ENCODE measurements at regions not wholly inside any gene's neighbourhood (a gene's known extent, or its start where the extent isn't known, plus 50 kb on each side); places are given as distances from the start of the nearest gene placed in this dataset.

- BruUV-seq (replicated peaks) = no TSS peak
- TF ChIP-seq RBM39 (optimal IDR thresholded peaks at IDR 0.05; ENCODE audit: low read depth, low read length) (no peak), ZNF740 (CRISPR knock-in tag; IDR thresholded peaks at IDR 0.05) (no peak), ZNF740 (tag; IDR thresholded peaks at IDR 0.05) (no peak), ZZZ3 (IDR thresholded peaks at IDR 0.05) (no peak), SP1 (CRISPR knock-in tag; IDR thresholded peaks at IDR 0.05) (no peak), GTF2F1 (IDR thresholded peaks at IDR 0.05; ENCODE audit: low read depth, low read length) (no peak), RBM25 (IDR thresholded peaks at IDR 0.05; ENCODE audit: low read depth, low read length, severe bottlenecking) (no peak), RHOXF2B (CRISPR knock-in tag; conservative IDR thresholded peaks at IDR 0.05) (no peak), ZNF655 (CRISPR knock-in tag; IDR thresholded peaks at IDR 0.05) (no peak), SAFB2 (IDR thresholded peaks at IDR 0.05; ENCODE audit: borderline replicate concordance, low read depth, low read length, severe bottlenecking) (no peak), SAP30 (IDR thresholded peaks at IDR 0.05; ENCODE audit: borderline replicate concordance, insufficient read depth, low read depth, low read length, poor library complexity, severe bottlenecking) (no peak), SMAD2 (IDR thresholded peaks at IDR 0.05; ENCODE audit: low read depth, low read length) (no peak), RERE (CRISPR knock-in tag; IDR thresholded peaks at IDR 0.05; ENCODE audit: borderline replicate concordance) (no peak), CBX8 (IDR thresholded peaks at IDR 0.05; ENCODE audit: borderline replicate concordance, extremely low read depth, low read depth, low read length, poor library complexity, severe bottlenecking) (no peak), YY1 (IDR thresholded peaks at IDR 0.05; ENCODE audit: borderline replicate concordance in 1 of 3, control insufficient read depth in 1 of 3, extremely low read depth in 1 of 3, insufficient read depth in 3 of 3, insufficient read length in 1 of 3, insufficient replicate concordance in 2 of 3, low read depth in 1 of 3, low read length in 2 of 3) (no peak)
These were observed 83.4 kb upstream of the RARB start for GRCh38 chr3:25344670-25345069.

More at GRCh38 chr3:25344670-25345069, 83.4 kb upstream of the RARB start:
- ATAC-seq (no peak), DNase-seq (ENCODE audit: extremely low read depth in 1 of 4, low spot score in 3 of 4) (no peak), FAIRE-seq (no peak)
- ChIA-PET POLR2A (no interaction called here), CTCF (ENCODE audit: low intra/inter-chr PET ratio) (no interaction called here)
- in situ Hi-C loops (cut with MboI) (no loop called here), intact Hi-C loops (cut with micrococcal nuclease) (no loop called here)
- no peaks in the 10 kb centered on the region for H3K4me1 ChIP-seq (replicated peaks in 1 of 2; ENCODE audit: control insufficient read depth in 2 of 2, insufficient read depth in 2 of 2, low read length in 2 of 2)
- H2AFZ ChIP-seq (ENCODE audit: low read depth, low read length) = no peak overlapping the region
- no peak overlapping the region for H3K4me2 ChIP-seq (ENCODE audit: insufficient read depth, low read length)
- no peak overlapping the region for H3K4me3 ChIP-seq
- H3K36me3 ChIP-seq (ENCODE audit: control insufficient read depth, insufficient read depth, low read length) = no peaks in the 10 kb centered on the region
- no peaks in the 10 kb centered on the region for H4K20me1 ChIP-seq (replicated peaks; ENCODE audit: control insufficient read depth, insufficient read depth, low read length)
- H3K9me3 ChIP-seq (replicated peaks; ENCODE audit: control insufficient read depth, insufficient read depth, low read depth, low read length) = no peaks in the 10 kb centered on the region
- H3K79me2 ChIP-seq (ENCODE audit: control insufficient read depth, insufficient read depth, low read length) = no peaks in the 10 kb centered on the region
- no peaks in the 10 kb centered on the region for H3K9me1 ChIP-seq (ENCODE audit: control insufficient read depth, insufficient read depth, low read length)
- H3K27ac ChIP-seq (ENCODE audit: extremely low read depth, low read depth, low read length) = no peak overlapping the region
- WGBS (ENCODE audit: insufficient coverage, low coverage, missing lambda C conversion rate) = 0% methylated on average over 1 of the region's 1 CpG
- H3K27me3 ChIP-seq (ENCODE audit: control insufficient read depth in 2 of 2, insufficient read depth in 2 of 2, low read length in 2 of 2) = no peaks in the 10 kb centered on the region
- no peak overlapping the region for H3K9ac ChIP-seq (ENCODE audit: insufficient read depth in 1 of 2, low read depth in 2 of 2, low read length in 2 of 2)

Data from K562 (cell line).